ENCODE measurements at regions not wholly inside any gene's neighbourhood (a gene's known extent, or its start where the extent isn't known, plus 50 kb on each side); places are given as distances from the start of the nearest gene placed in this dataset.
"Not testable (repeated sequence)": the region's sequence is repeated elsewhere in the genome, so short reads cannot be mapped to it uniquely, and the experiment has no call there.

GRCh38 chr12:23209793-23210192 lies 584.8 kb downstream of the ETNK1 start:
- no peak for DNase-seq
- in situ Hi-C loops (cut with MboI; ENCODE audit: low pct_unique_long_range_greater_than_20kb, low sequenced_read_pairs): no loop called here

GRCh38 chr12:23210573-23210972 lies 585.6 kb downstream of the ETNK1 start:
- DNase-seq: no peak
- in situ Hi-C loops (cut with MboI; ENCODE audit: low pct_unique_long_range_greater_than_20kb, low sequenced_read_pairs): no loop called here

- in situ Hi-C loops (cut with MboI; ENCODE audit: low pct_unique_long_range_greater_than_20kb, low sequenced_read_pairs): no loop called here
- DNase-seq: no peak
These were observed 586.7 kb downstream of the ETNK1 start for GRCh38 chr12:23211384-23212320.

GRCh38 chr12:23217158-23217557 lies 592.2 kb downstream of the ETNK1 start:
- DNase-seq: no peak
- in situ Hi-C loops (cut with MboI; ENCODE audit: low pct_unique_long_range_greater_than_20kb, low sequenced_read_pairs): no loop called here

- no peak for DNase-seq
- in situ Hi-C loops (cut with MboI; ENCODE audit: low pct_unique_long_range_greater_than_20kb, low sequenced_read_pairs): no loop called here
These were observed 592.7 kb downstream of the ETNK1 start for GRCh38 chr12:23217667-23218066.

GRCh38 chr12:23221066-23221465 lies 596.1 kb downstream of the ETNK1 start:
- in situ Hi-C loops (cut with MboI; ENCODE audit: low pct_unique_long_range_greater_than_20kb, low sequenced_read_pairs): no loop called here
- DNase-seq: no peak

GRCh38 chr12:23221926-23222325 lies 597.0 kb downstream of the ETNK1 start:
- DNase-seq: no peak
- in situ Hi-C loops (cut with MboI; ENCODE audit: low pct_unique_long_range_greater_than_20kb, low sequenced_read_pairs): no loop called here

GRCh38 chr12:23222801-23223200 lies 597.8 kb downstream of the ETNK1 start:
- DNase-seq: no peak
- in situ Hi-C loops (cut with MboI; ENCODE audit: low pct_unique_long_range_greater_than_20kb, low sequenced_read_pairs): no loop called here

- in situ Hi-C loops (cut with MboI; ENCODE audit: low pct_unique_long_range_greater_than_20kb, low sequenced_read_pairs): no loop called here
- DNase-seq: no peak
These were observed 603.1 kb downstream of the ETNK1 start for GRCh38 chr12:23228101-23228500.

GRCh38 chr12:23230899-23231298 lies 605.9 kb downstream of the ETNK1 start:
- no peak for DNase-seq
- in situ Hi-C loops (cut with MboI; ENCODE audit: low pct_unique_long_range_greater_than_20kb, low sequenced_read_pairs): no loop called here

- DNase-seq: no peak
- in situ Hi-C loops (cut with MboI; ENCODE audit: low pct_unique_long_range_greater_than_20kb, low sequenced_read_pairs): no loop called here
These were observed 611.3 kb downstream of the ETNK1 start for GRCh38 chr12:23236066-23236780.

GRCh38 chr12:23236811-23237210 lies 611.8 kb downstream of the ETNK1 start:
- DNase-seq: no peak
- in situ Hi-C loops (cut with MboI; ENCODE audit: low pct_unique_long_range_greater_than_20kb, low sequenced_read_pairs): no loop called here

GRCh38 chr12:23238190-23238589 lies 613.2 kb downstream of the ETNK1 start:
- in situ Hi-C loops (cut with MboI; ENCODE audit: low pct_unique_long_range_greater_than_20kb, low sequenced_read_pairs): no loop called here
- DNase-seq: no peak

- DNase-seq: no peak
- in situ Hi-C loops (cut with MboI; ENCODE audit: low pct_unique_long_range_greater_than_20kb, low sequenced_read_pairs): no loop called here
These were observed 614.0 kb downstream of the ETNK1 start for GRCh38 chr12:23238957-23239356.

GRCh38 chr12:23245186-23245585 lies 620.2 kb downstream of the ETNK1 start:
- no peak for DNase-seq
- in situ Hi-C loops (cut with MboI; ENCODE audit: low pct_unique_long_range_greater_than_20kb, low sequenced_read_pairs): no loop called here

- in situ Hi-C loops (cut with MboI; ENCODE audit: low pct_unique_long_range_greater_than_20kb, low sequenced_read_pairs): no loop called here
- no peak for DNase-seq
These were observed 628.2 kb downstream of the ETNK1 start for GRCh38 chr12:23253191-23253590.

- in situ Hi-C loops (cut with MboI; ENCODE audit: low pct_unique_long_range_greater_than_20kb, low sequenced_read_pairs); DNase-seq: not testable (repeated sequence)
These were observed 628.9 kb downstream of the ETNK1 start for GRCh38 chr12:23253910-23254309.

- no peak for DNase-seq
- in situ Hi-C loops (cut with MboI; ENCODE audit: low pct_unique_long_range_greater_than_20kb, low sequenced_read_pairs): no loop called here
These were observed 634.6 kb downstream of the ETNK1 start for GRCh38 chr12:23259558-23259957.

- in situ Hi-C loops (cut with MboI; ENCODE audit: low pct_unique_long_range_greater_than_20kb, low sequenced_read_pairs): no loop called here
- no peak for DNase-seq
These were observed 637.7 kb downstream of the ETNK1 start for GRCh38 chr12:23262670-23263069.

GRCh38 chr12:23277831-23278230 lies 652.9 kb downstream of the ETNK1 start:
- in situ Hi-C loops (cut with MboI; ENCODE audit: low pct_unique_long_range_greater_than_20kb, low sequenced_read_pairs): no loop called here

More at GRCh38 chr12:23277831-23278230, 652.9 kb downstream of the ETNK1 start:
- DNase-seq: no peak

Measured in KBM-7 (cell line).